HepG2 (cell line): ENCODE measurements at regions not wholly inside any gene's neighbourhood (a gene's known extent, or its start where the extent isn't known, plus 50 kb on each side); places are given as distances from the start of the nearest gene placed in this dataset.

ENCODE experiments used
- ATAC-seq: fragments of 200-7000 bp; cut with Tn5 transposase; 3 replicates; pipeline ENCODE4 v1.9.1; 2020; ENCODE audit warnings: mild to moderate bottlenecking, moderate library complexity
- BruUV-seq: library from RNA; stranded (reverse); fragments of 400-500 nt; replicated peaks from 2 replicates; lab custom pipeline; 2021; lab: Mats Ljungman, UMichigan
- CTCF ChIA-PET: fragments of 300-600 bp; formaldehyde crosslinking; extraction: SDS; loops from one replicate; lab custom pipeline; 2021; ENCODE audit warnings: low total read pairs, inconsistent platforms, low intra/inter-chr PET ratio; lab: Yijun Ruan, JAX
- POLR2A ChIA-PET: fragments of 350-600 bp; sonication (Branson Sonifier 250); formaldehyde crosslinking; loops from one replicate; lab custom pipeline; 2020; ENCODE audit warnings: antibody characterized with exemption, inconsistent platforms; lab: Yijun Ruan, JAX
- DNase-seq: peaks from one replicate; pipeline ENCODE4 v3.0.0-alpha.2; 2015; ENCODE audit warnings: low spot score
- FAIRE-seq: peaks from 3 replicates; lab custom pipeline; 2011; peaks lifted over from hg19 to GRCh38; lab: Jason Lieb, UNC
- H2AFZ ChIP-seq: one replicate; pipeline ENCODE4 v1.6.1; 2011; ENCODE audit warnings: low read length, inconsistent platforms
- H3K27ac ChIP-seq: fragments of 300-600 bp; 3 replicates; pipeline ENCODE4 v1.8.0; 2011; ENCODE audit warnings: mixed run types, mild to moderate bottlenecking, mixed read lengths, low read length, inconsistent platforms; ENCODE audit not compliant: insufficient read depth; ENCODE audit errors: extremely low read length
- H3K27me3 ChIP-seq, 2 experiments: fragments of 200-600 bp in 1 of 2; 2 replicates in 1 of 2; 3 replicates in 1 of 2; pipeline versions ENCODE4 v1.6.0 to v1.8.0; 2011; ENCODE audit warnings: low read length in 2 of 2, mild to moderate bottlenecking in 2 of 2, moderate library complexity in 2 of 2, inconsistent platforms in 1 of 2; ENCODE audit not compliant: insufficient read depth in 2 of 2, control insufficient read depth in 1 of 2
- H3K36me3 ChIP-seq, 2 experiments: fragments of 200-600 bp in 1 of 2; replicated peaks in 1 of 2; 2 replicates in 1 of 2; 3 replicates in 1 of 2; pipeline versions ENCODE4 v1.5.1 to v1.8.0; 2011; ENCODE audit warnings: low read length in 2 of 2, inconsistent platforms in 1 of 2; ENCODE audit not compliant: insufficient read depth in 2 of 2, control insufficient read depth in 1 of 2
- H3K4me1 ChIP-seq: 2 replicates; pipeline ENCODE4 v1.5.1; 2012; ENCODE audit warnings: low read length, inconsistent platforms; ENCODE audit not compliant: insufficient read depth
- H3K4me2 ChIP-seq: 2 replicates; pipeline ENCODE4 v1.6.0; 2011; ENCODE audit warnings: low read depth, low read length, inconsistent platforms
- H3K4me3 ChIP-seq, 3 experiments: fragments of 200-600 bp in 1 of 3; sonication (generic), shearing (Covaris generic) in 1 of 3; replicated peaks in 1 of 3; 2 replicates each; pipeline ENCODE4 v1.5.1; 2011 to 2016; ENCODE audit warnings: low read length in 3 of 3, inconsistent platforms in 2 of 3, low read depth in 2 of 3, mild to moderate bottlenecking in 2 of 3, control low read depth in 1 of 3, mixed read lengths in 1 of 3; ENCODE audit not compliant: insufficient read depth in 1 of 3
- H3K79me2 ChIP-seq: one replicate; pipeline ENCODE4 v1.6.1; 2011; ENCODE audit warnings: low read length, inconsistent platforms; ENCODE audit not compliant: insufficient read depth
- H3K9ac ChIP-seq: 2 replicates; pipeline ENCODE4 v1.6.0; 2011; ENCODE audit warnings: mild to moderate bottlenecking, low read depth, low read length, inconsistent platforms; ENCODE audit not compliant: insufficient read depth
- H3K9me3 ChIP-seq: 2 replicates; pipeline ENCODE4 v1.5.1; 2012; ENCODE audit warnings: mild to moderate bottlenecking, low read length
- H4K20me1 ChIP-seq: 2 replicates; pipeline ENCODE4 v1.6.0; 2011; ENCODE audit warnings: inconsistent platforms, mild to moderate bottlenecking, low read length, moderate library complexity; ENCODE audit not compliant: insufficient read depth
- ZFP41 ChIP-seq: sonication (generic); formaldehyde crosslinking; IDR thresholded peaks from 2 replicates; pipeline ENCODE4 v1.4.0; 2020; ENCODE audit warnings: mild to moderate bottlenecking, missing genetic modification reagents, borderline replicate concordance
- WGBS: methylation state at CpG from one replicate; pipeline ENCODE4 v1.1.6; 2017; ENCODE audit warnings: low lambda C conversion rate; 5-methylcytosine and 5-hydroxymethylcytosine counted together
- in situ Hi-C: cut with HindIII; loops from 2 replicates; pipeline ENCODE4 v1.10.0; 2017; ENCODE audit warnings: low pct_unique_long_range_greater_than_20kb; ENCODE audit not compliant: extremely low pct_ligation_motif_present
- intact Hi-C: fragments of 100-400 bp; cut with micrococcal nuclease; formaldehyde crosslinking; loops from one replicate; pipeline ENCODE4 v1.10.0; 2022; ENCODE audit not compliant: unreplicated experiment
- TF ChIP-seq, protein P1 (sequence below): sonication (generic); formaldehyde crosslinking; IDR thresholded peaks from 2 replicates; pipeline ENCODE4 v1.9.0; 2022; ENCODE audit warnings: missing genetic modification reagents, mild to moderate bottlenecking, borderline replicate concordance
- TF ChIP-seq, protein P2 (sequence below): sonication (generic); formaldehyde crosslinking; IDR thresholded peaks from 2 replicates; pipeline ENCODE4 v1.5.1; 2020; ENCODE audit warnings: mild to moderate bottlenecking, missing genetic modification reagents, moderate library complexity

DNA sequence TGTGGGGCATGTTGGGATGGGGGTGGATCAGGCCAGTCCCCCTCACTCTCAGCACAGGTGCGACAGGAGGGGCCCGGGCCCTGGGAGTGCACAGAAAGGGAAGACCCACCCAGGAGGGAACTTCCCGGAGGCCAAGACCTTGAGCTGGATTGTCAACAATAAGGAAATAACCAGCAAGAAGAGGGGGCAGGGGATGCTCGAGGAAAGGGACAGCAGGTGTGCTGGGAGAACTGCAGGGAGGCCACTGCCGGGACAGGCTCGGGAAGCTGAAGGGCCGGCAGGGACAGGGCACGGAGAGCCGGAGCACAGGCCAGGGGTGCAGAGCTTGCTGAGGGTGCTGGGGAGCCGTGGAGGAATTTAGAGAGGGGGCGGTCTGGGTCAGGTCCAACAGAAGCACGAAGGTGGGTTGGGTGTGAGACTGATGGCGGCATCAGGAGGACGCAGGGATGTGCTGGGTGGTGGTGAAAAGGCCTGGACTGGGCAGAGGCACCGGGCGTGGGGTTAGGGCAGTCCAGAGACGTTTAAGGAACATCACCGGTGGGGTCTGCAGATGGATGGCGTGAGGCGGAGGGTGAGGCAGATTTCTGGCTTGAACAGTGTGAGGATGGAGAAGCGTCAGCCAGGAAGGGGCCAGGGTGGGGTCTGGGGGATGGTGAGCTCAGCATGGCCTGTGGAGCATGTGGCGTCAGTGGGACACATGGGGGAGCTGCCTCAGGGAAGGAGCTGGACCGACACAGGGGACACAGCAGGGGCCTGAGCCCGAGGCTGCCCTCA, 54.8 kb downstream of the ADRA2C start:
- ATAC-seq (no peak), FAIRE-seq (no peak)
- H3K27ac ChIP-seq, result no peak overlapping the region
- POLR2A ChIA-PET, result interaction anchor here (1.0 to 2.8 kb wide), 5 partner anchors 10 to 41 kb away, joined by 3 to 38 read pairs (median 18); no protein-coding TSS in a partner anchor
- no peak for TF ChIP-seq ZFP41 (CRISPR knock-in tag)
- TF ChIP-seq, protein P1, sequence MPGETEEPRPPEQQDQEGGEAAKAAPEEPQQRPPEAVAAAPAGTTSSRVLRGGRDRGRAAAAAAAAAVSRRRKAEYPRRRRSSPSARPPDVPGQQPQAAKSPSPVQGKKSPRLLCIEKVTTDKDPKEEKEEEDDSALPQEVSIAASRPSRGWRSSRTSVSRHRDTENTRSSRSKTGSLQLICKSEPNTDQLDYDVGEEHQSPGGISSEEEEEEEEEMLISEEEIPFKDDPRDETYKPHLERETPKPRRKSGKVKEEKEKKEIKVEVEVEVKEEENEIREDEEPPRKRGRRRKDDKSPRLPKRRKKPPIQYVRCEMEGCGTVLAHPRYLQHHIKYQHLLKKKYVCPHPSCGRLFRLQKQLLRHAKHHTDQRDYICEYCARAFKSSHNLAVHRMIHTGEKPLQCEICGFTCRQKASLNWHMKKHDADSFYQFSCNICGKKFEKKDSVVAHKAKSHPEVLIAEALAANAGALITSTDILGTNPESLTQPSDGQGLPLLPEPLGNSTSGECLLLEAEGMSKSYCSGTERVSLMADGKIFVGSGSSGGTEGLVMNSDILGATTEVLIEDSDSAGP (CRISPR knock-in tag), result 0 out of 2 replicates have a peak, but pooled peaks have one; percentile 13
- TF ChIP-seq, protein P2, sequence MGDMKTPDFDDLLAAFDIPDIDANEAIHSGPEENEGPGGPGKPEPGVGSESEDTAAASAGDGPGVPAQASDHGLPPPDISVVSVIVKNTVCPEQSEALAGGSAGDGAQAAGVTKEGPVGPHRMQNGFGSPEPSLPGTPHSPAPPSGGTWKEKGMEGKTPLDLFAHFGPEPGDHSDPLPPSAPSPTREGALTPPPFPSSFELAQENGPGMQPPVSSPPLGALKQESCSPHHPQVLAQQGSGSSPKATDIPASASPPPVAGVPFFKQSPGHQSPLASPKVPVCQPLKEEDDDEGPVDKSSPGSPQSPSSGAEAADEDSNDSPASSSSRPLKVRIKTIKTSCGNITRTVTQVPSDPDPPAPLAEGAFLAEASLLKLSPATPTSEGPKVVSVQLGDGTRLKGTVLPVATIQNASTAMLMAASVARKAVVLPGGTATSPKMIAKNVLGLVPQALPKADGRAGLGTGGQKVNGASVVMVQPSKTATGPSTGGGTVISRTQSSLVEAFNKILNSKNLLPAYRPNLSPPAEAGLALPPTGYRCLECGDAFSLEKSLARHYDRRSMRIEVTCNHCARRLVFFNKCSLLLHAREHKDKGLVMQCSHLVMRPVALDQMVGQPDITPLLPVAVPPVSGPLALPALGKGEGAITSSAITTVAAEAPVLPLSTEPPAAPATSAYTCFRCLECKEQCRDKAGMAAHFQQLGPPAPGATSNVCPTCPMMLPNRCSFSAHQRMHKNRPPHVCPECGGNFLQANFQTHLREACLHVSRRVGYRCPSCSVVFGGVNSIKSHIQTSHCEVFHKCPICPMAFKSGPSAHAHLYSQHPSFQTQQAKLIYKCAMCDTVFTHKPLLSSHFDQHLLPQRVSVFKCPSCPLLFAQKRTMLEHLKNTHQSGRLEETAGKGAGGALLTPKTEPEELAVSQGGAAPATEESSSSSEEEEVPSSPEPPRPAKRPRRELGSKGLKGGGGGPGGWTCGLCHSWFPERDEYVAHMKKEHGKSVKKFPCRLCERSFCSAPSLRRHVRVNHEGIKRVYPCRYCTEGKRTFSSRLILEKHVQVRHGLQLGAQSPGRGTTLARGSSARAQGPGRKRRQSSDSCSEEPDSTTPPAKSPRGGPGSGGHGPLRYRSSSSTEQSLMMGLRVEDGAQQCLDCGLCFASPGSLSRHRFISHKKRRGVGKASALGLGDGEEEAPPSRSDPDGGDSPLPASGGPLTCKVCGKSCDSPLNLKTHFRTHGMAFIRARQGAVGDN (CRISPR knock-in tag), result peak; percentile 30; the same call in 1 of the 2 replicates
- TF ChIP-seq, all 625 proteins: peak for 2
- no TSS peak for BruUV-seq
- H3K9ac ChIP-seq, result no peak overlapping the region
- H3K4me3 ChIP-seq, result no peak overlapping the region
- no peaks in the 10 kb centered on the region for H4K20me1 ChIP-seq
- intact Hi-C loops, result loop anchor here (10.0 kb wide), 1 partner anchor 54 kb away; no protein-coding TSS in a partner anchor
- H3K27me3 ChIP-seq, result no peaks in the 10 kb centered on the region
- H2AFZ ChIP-seq, result no peak overlapping the region
- H3K4me1 ChIP-seq, result peaks cover 89% of the 10 kb centered on the region
- no peaks in the 10 kb centered on the region for H3K79me2 ChIP-seq
- no peaks in the 10 kb centered on the region for H3K9me3 ChIP-seq
- CTCF ChIA-PET, result no interaction called here
- H3K4me2 ChIP-seq, result no peak overlapping the region
- WGBS, result 85% methylated on average over 23 of the region's 24 CpGs
- DNase-seq, result no peak
- H3K36me3 ChIP-seq, result no peaks in the 10 kb centered on the region
- in situ Hi-C loops, result no loop called here
